Esophagus (tissue), 2 donors: ENCODE measurements at regions not wholly inside any gene's neighbourhood (a gene's known extent, or its start where the extent isn't known, plus 50 kb on each side); places are given as distances from the start of the nearest gene placed in this dataset.

Experiments used
- H3K27ac ChIP-seq, 2 donors: one replicate each; pipeline ENCODE4 v1.5.1; 2013; ENCODE audit warnings: low read depth in 2 of 2, mild to moderate bottlenecking in 2 of 2, inconsistent platforms in 1 of 2, low read length in 1 of 2, moderate library complexity in 1 of 2
- H3K27me3 ChIP-seq, 2 donors: one replicate each; pipeline ENCODE4 v1.6.1; 2013; ENCODE audit warnings: low read length in 2 of 2, control low read depth in 1 of 2, mild to moderate bottlenecking in 1 of 2; ENCODE audit not compliant: insufficient read depth in 2 of 2, control insufficient read depth in 1 of 2
- H3K36me3 ChIP-seq, 2 donors: one replicate each; pipeline ENCODE4 v1.6.1; 2013; ENCODE audit warnings: low read length in 1 of 2; ENCODE audit not compliant: control insufficient read depth in 2 of 2, insufficient read depth in 2 of 2
- H3K4me1 ChIP-seq, 2 donors: one replicate each; pipeline ENCODE4 v1.6.1; 2013; ENCODE audit warnings: low read length in 1 of 2; ENCODE audit not compliant: control insufficient read depth in 2 of 2, insufficient read depth in 2 of 2
- H3K4me3 ChIP-seq, 2 donors: one replicate each; pipeline ENCODE4 v1.5.1; 2013; ENCODE audit warnings: low read length in 2 of 2, mild to moderate bottlenecking in 2 of 2, low read depth in 1 of 2, moderate library complexity in 1 of 2
- H3K9me3 ChIP-seq, 2 donors: one replicate each; pipeline ENCODE4 v1.6.1; 2013; ENCODE audit warnings: mild to moderate bottlenecking in 2 of 2, low read depth in 1 of 2, low read length in 1 of 2, moderate library complexity in 1 of 2; ENCODE audit not compliant: control insufficient read depth in 2 of 2, insufficient read depth in 1 of 2
- WGBS, 2 donors: extraction: QIAGEN DNeasy Blood & Tissue Kit; methylation state at CpG; one replicate each; pipeline ENCODE4 v1.1.7; 2013; 5-methylcytosine and 5-hydroxymethylcytosine counted together
- donor health status: healthy with polysubstance abuse.
- donor health status: Bipolar disorder and iron deficiency.

GRCh38 chr2:39937621-39938020 lies 158.6 kb upstream of the THUMPD2 start:
- H3K27me3 ChIP-seq, result no peaks in the 10 kb centered on the region
- WGBS, 2 donors, result 73 to 86% methylated on average over 3 of the region's 3 CpGs
- H3K27ac ChIP-seq, result no peak overlapping the region
- H3K36me3 ChIP-seq, result no peaks in the 10 kb centered on the region
- no peaks in the 10 kb centered on the region for H3K9me3 ChIP-seq
- no peaks in the 10 kb centered on the region for H3K4me1 ChIP-seq
- no peak overlapping the region for H3K4me3 ChIP-seq

- Histone ChIP-seq H3K27ac (no peak overlapping the region), H3K4me3 (no peak overlapping the region), H3K4me1 (no peaks in the 10 kb centered on the region), H3K9me3 (no peaks in the 10 kb centered on the region), H3K27me3 (no peaks in the 10 kb centered on the region), H3K36me3 (no peaks in the 10 kb centered on the region)
- WGBS, 2 donors, result 95 to 96% methylated on average over 1 of the region's 1 CpG
Observed at GRCh38 chr2:39934851-39935250, 155.8 kb upstream of the THUMPD2 start.

GRCh38 chr2:39933196-39933595 lies 154.1 kb upstream of the THUMPD2 start:
- Histone ChIP-seq H3K4me1 (no peaks in the 10 kb centered on the region), H3K9me3 (no peaks in the 10 kb centered on the region), H3K36me3 (no peaks in the 10 kb centered on the region), H3K4me3 (no peak overlapping the region), H3K27ac (no peak overlapping the region), H3K27me3 (no peaks in the 10 kb centered on the region)
- WGBS, 2 donors, result 65 to 69% methylated on average over 3 of the region's 3 CpGs

GRCh38 chr2:39932198-39932597 lies 153.1 kb upstream of the THUMPD2 start:
- 77 to 81% methylated on average over 3 of the region's 3 CpGs for WGBS, 2 donors
- H3K36me3 ChIP-seq, result no peaks in the 10 kb centered on the region
- no peaks in the 10 kb centered on the region for H3K27me3 ChIP-seq
- no peak overlapping the region for H3K27ac ChIP-seq
- no peak overlapping the region for H3K4me3 ChIP-seq
- H3K9me3 ChIP-seq, result no peaks in the 10 kb centered on the region
- H3K4me1 ChIP-seq, result no peaks in the 10 kb centered on the region

GRCh38 chr2:39930175-39930917 lies 151.3 kb upstream of the THUMPD2 start:
- WGBS, 2 donors, result 88 to 92% methylated on average over 7 of the region's 7 CpGs
- no peak overlapping the region for H3K4me3 ChIP-seq

GRCh38 chr2:39929531-39929930 lies 150.5 kb upstream of the THUMPD2 start:
- H3K36me3 ChIP-seq, result no peaks in the 10 kb centered on the region
- H3K4me3 ChIP-seq, result no peak overlapping the region
- no peaks in the 10 kb centered on the region for H3K9me3 ChIP-seq
- H3K27me3 ChIP-seq, result no peaks in the 10 kb centered on the region
- H3K27ac ChIP-seq, result no peak overlapping the region
- WGBS, 2 donors, result 70 to 95% methylated on average over 2 of the region's 2 CpGs
- no peaks in the 10 kb centered on the region for H3K4me1 ChIP-seq

More at GRCh38 chr2:39930175-39930917, 151.3 kb upstream of the THUMPD2 start:
- H3K4me1 ChIP-seq, result no peaks in the 10 kb centered on the region
- no peaks in the 10 kb centered on the region for H3K9me3 ChIP-seq
- no peaks in the 10 kb centered on the region for H3K36me3 ChIP-seq
- H3K27ac ChIP-seq, result no peak overlapping the region
- H3K27me3 ChIP-seq, result no peaks in the 10 kb centered on the region

GRCh38 chr2:39925312-39925711 lies 146.3 kb upstream of the THUMPD2 start:
- Histone ChIP-seq H3K4me1 (no peaks in the 10 kb centered on the region), H3K27me3 (no peaks in the 10 kb centered on the region), H3K4me3 (no peak overlapping the region), H3K27ac (no peak overlapping the region), H3K9me3 (no peaks in the 10 kb centered on the region), H3K36me3 (no peaks in the 10 kb centered on the region)
- 92 to 93% methylated on average over 3 of the region's 3 CpGs for WGBS, 2 donors

GRCh38 chr2:39923455-39923854 lies 144.4 kb upstream of the THUMPD2 start:
- H3K4me3 ChIP-seq, result no peak overlapping the region
- no peaks in the 10 kb centered on the region for H3K4me1 ChIP-seq
- H3K36me3 ChIP-seq, result no peaks in the 10 kb centered on the region
- no peak overlapping the region for H3K27ac ChIP-seq
- 53 to 61% methylated on average over 2 of the region's 2 CpGs for WGBS, 2 donors
- H3K27me3 ChIP-seq, result no peaks in the 10 kb centered on the region
- H3K9me3 ChIP-seq, result no peaks in the 10 kb centered on the region

GRCh38 chr2:39922679-39923405 lies 143.8 kb upstream of the THUMPD2 start:
- H3K27ac ChIP-seq, result no peak overlapping the region
- WGBS, 2 donors, result 80 to 84% methylated on average over 5 of the region's 5 CpGs
- no peaks in the 10 kb centered on the region for H3K9me3 ChIP-seq

More at GRCh38 chr2:39922679-39923405, 143.8 kb upstream of the THUMPD2 start:
- Histone ChIP-seq H3K36me3 (no peaks in the 10 kb centered on the region), H3K4me1 (no peaks in the 10 kb centered on the region), H3K4me3 (no peak overlapping the region), H3K27me3 (no peaks in the 10 kb centered on the region)
